Keratinocyte (primary cell): ENCODE measurements at regions not wholly inside any gene's neighbourhood (a gene's known extent, or its start where the extent isn't known, plus 50 kb on each side); places are given as distances from the start of the nearest gene placed in this dataset.
A peak's percentile ranks its signal among the peaks of the same experiment; 100 is the strongest.

Experiments used
- DNase-seq: peaks from one replicate; pipeline ENCODE4 v3.0.0-alpha.2; 2011; ENCODE audit warnings: low read depth, missing footprints, low spot score
- FAIRE-seq: peaks from 2 replicates; lab custom pipeline; 2011; peaks lifted over from hg19 to GRCh38; lab: Jason Lieb, UNC
- H2AFZ ChIP-seq: 2 replicates; pipeline ENCODE4 v1.6.0; 2012; ENCODE audit warnings: low read length, control low read depth, inconsistent platforms; ENCODE audit not compliant: control insufficient read depth
- H3K27ac ChIP-seq: 2 replicates; pipeline ENCODE4 v1.5.1; 2011; ENCODE audit warnings: low read length; ENCODE audit not compliant: control insufficient read depth, insufficient read depth
- H3K27me3 ChIP-seq: 3 replicates; pipeline ENCODE4 v1.6.0; 2011; ENCODE audit warnings: low read length; ENCODE audit not compliant: control insufficient read depth, insufficient read depth; ENCODE audit errors: extremely low read depth
- H3K36me3 ChIP-seq, 2 experiments: 2 replicates in 1 of 2; 3 replicates in 1 of 2; pipeline ENCODE4 v1.5.1; 2011; ENCODE audit warnings: low read length in 2 of 2, mild to moderate bottlenecking in 1 of 2; ENCODE audit not compliant: control insufficient read depth in 2 of 2, insufficient read depth in 2 of 2; ENCODE audit errors: extremely low read depth in 1 of 2
- H3K4me1 ChIP-seq: 3 replicates; pipeline ENCODE4 v1.5.1; 2011; ENCODE audit warnings: low read length; ENCODE audit not compliant: control insufficient read depth, insufficient read depth; ENCODE audit errors: extremely low read depth
- H3K4me2 ChIP-seq: 3 replicates; pipeline ENCODE4 v1.6.0; 2011; ENCODE audit warnings: low read depth, low read length; ENCODE audit not compliant: control insufficient read depth, insufficient read depth; ENCODE audit errors: extremely low read depth
- H3K4me3 ChIP-seq, 3 experiments: fragments of 200-600 bp in 1 of 3; sonication (generic) in 1 of 3; 2 replicates in 2 of 3; 3 replicates in 1 of 3; pipeline ENCODE4 v1.5.1; 2011 to 2016; ENCODE audit warnings: low read length in 3 of 3, mild to moderate bottlenecking in 3 of 3, control low read depth in 2 of 3, inconsistent platforms in 1 of 3, low read depth in 1 of 3, mixed read lengths in 1 of 3, mixed run types in 1 of 3, moderate library complexity in 1 of 3; ENCODE audit not compliant: control insufficient read depth in 2 of 3, insufficient read depth in 2 of 3; ENCODE audit errors: extremely low read depth in 1 of 3
- H3K79me2 ChIP-seq: 2 replicates; pipeline ENCODE4 v1.6.0; 2012; ENCODE audit warnings: low read length; ENCODE audit not compliant: control insufficient read depth, insufficient read depth
- H3K9ac ChIP-seq: 3 replicates; pipeline ENCODE4 v1.6.0; 2011; ENCODE audit warnings: low read length; ENCODE audit not compliant: control insufficient read depth, insufficient read depth; ENCODE audit errors: extremely low read depth
- H3K9me1 ChIP-seq: 3 replicates; pipeline ENCODE4 v1.6.0; 2011; ENCODE audit warnings: low read length; ENCODE audit not compliant: control insufficient read depth, insufficient read depth; ENCODE audit errors: extremely low read depth
- H3K9me3 ChIP-seq: 2 replicates; pipeline ENCODE4 v1.5.1; 2012; ENCODE audit warnings: low read depth, low read length; ENCODE audit not compliant: control insufficient read depth
- H4K20me1 ChIP-seq: 3 replicates; pipeline ENCODE4 v1.6.0; 2011; ENCODE audit warnings: low read length; ENCODE audit not compliant: control insufficient read depth, insufficient read depth; ENCODE audit errors: extremely low read depth
- CTCF ChIP-seq, 3 experiments: IDR thresholded peaks in 1 of 3; conservative IDR thresholded peaks in 1 of 3; optimal IDR thresholded peaks in 1 of 3; 2 replicates in 2 of 3; 3 replicates in 1 of 3; pipeline versions ENCODE3 to v1.5.1; 2011; ENCODE audit warnings: low read length in 3 of 3, mild to moderate bottlenecking in 3 of 3, moderate library complexity in 2 of 3, control low read depth in 1 of 3, inconsistent platforms in 1 of 3; ENCODE audit not compliant: insufficient read depth in 2 of 3; ENCODE audit errors: extremely low read depth in 1 of 3
- EZH2 ChIP-seq: IDR thresholded peaks from one replicate; pipeline ENCODE4 v1.6.1; 2012; ENCODE audit warnings: inconsistent platforms, mild to moderate bottlenecking, low read length, moderate library complexity
- dilution Hi-C: fragments of 300-500 bp; cut with MboI; formaldehyde crosslinking; loops from one replicate; pipeline ENCODE4 v1.7.0; 2020; ENCODE audit warnings: low sequenced_read_pairs; ENCODE audit not compliant: extremely low pct_ligation_motif_present

- DNase-seq, result no peak
- H3K4me3 ChIP-seq, result peak overlapping the region; percentile 49 to 84 (median 75)
- H3K4me2 ChIP-seq, result peak overlapping the region; percentile 90
- no peak for FAIRE-seq
- dilution Hi-C loops, result no loop called here
- no peaks in the 10 kb centered on the region for H3K36me3 ChIP-seq
- H3K4me1 ChIP-seq, result peaks cover 35% of the 10 kb centered on the region
- no peaks in the 10 kb centered on the region for H3K79me2 ChIP-seq
- no peak for TF ChIP-seq CTCF (optimal IDR thresholded peaks at IDR 0.05 in 1 of 3, IDR thresholded peaks at IDR 0.05 in 1 of 3, conservative IDR thresholded peaks at IDR 0.05 in 1 of 3; ENCODE audit: extremely low read depth in 1 of 3, insufficient read depth in 2 of 3, low read length in 3 of 3)
- TF ChIP-seq EZH2, result no peak
- H3K27me3 ChIP-seq, result no peaks in the 10 kb centered on the region
- no peaks in the 10 kb centered on the region for H3K9me1 ChIP-seq
- no peaks in the 10 kb centered on the region for H3K9me3 ChIP-seq
- peak overlapping the region; percentile 58 for H3K9ac ChIP-seq
- H3K27ac ChIP-seq, result peak overlapping the region; percentile 55
- H2AFZ ChIP-seq, result peak overlapping the region; percentile 79
- no peaks in the 10 kb centered on the region for H4K20me1 ChIP-seq
These were observed 94.4 kb upstream of the PRDM1 start for GRCh38 chr6:105991561-105992314.

- FAIRE-seq (no peak), DNase-seq (no peak)
- no peak for TF ChIP-seq CTCF (optimal IDR thresholded peaks at IDR 0.05 in 1 of 3, IDR thresholded peaks at IDR 0.05 in 1 of 3, conservative IDR thresholded peaks at IDR 0.05 in 1 of 3; ENCODE audit: extremely low read depth in 1 of 3, insufficient read depth in 2 of 3, low read length in 3 of 3)
- TF ChIP-seq EZH2, result no peak
- H3K27ac ChIP-seq, result peak overlapping the region; percentile 25
- no peak overlapping the region for H3K9ac ChIP-seq
- peaks cover 36% of the 10 kb centered on the region for H3K4me1 ChIP-seq
- no peaks in the 10 kb centered on the region for H3K9me1 ChIP-seq
- H3K9me3 ChIP-seq, result no peaks in the 10 kb centered on the region
- no peaks in the 10 kb centered on the region for H3K79me2 ChIP-seq
- dilution Hi-C loops, result no loop called here
- H3K27me3 ChIP-seq, result no peaks in the 10 kb centered on the region
- no peaks in the 10 kb centered on the region for H4K20me1 ChIP-seq
- peak overlapping the region; percentile 55 for H3K4me2 ChIP-seq
- no peaks in the 10 kb centered on the region for H3K36me3 ChIP-seq
- peak overlapping the region; percentile 86 for H2AFZ ChIP-seq
- H3K4me3 ChIP-seq, result no peak overlapping the region
These were observed 96.0 kb upstream of the PRDM1 start for GRCh38 chr6:105990151-105990550.
